WTC11 (cell line): ENCODE measurements at regions not wholly inside any gene's neighbourhood (a gene's known extent, or its start where the extent isn't known, plus 50 kb on each side); places are given as distances from the start of the nearest gene placed in this dataset.

Source experiments
- ATAC-seq: fragments of 200-7000 bp; cut with Tn5 transposase; 2 replicates; pipeline ENCODE4 v1.10.0; 2021; ENCODE audit warnings: mild to moderate bottlenecking, moderate library complexity
- CTCF ChIA-PET: fragments of 300-600 bp; sonication (Branson Sonifier 250); formaldehyde crosslinking; loops from one replicate; lab custom pipeline; 2021; ENCODE audit warnings: antibody characterized with exemption; lab: Charles Lee
- POLR2A ChIA-PET: fragments of 350-600 bp; sonication (Branson Sonifier 250); formaldehyde crosslinking; loops from one replicate; lab custom pipeline; 2021; ENCODE audit warnings: antibody characterized with exemption; lab: Charles Lee
- DNase-seq: peaks from one replicate; pipeline ENCODE4 v3.0.0; 2021; ENCODE audit warnings: low spot score
- H3K27ac Mint-ChIP-seq: 2 replicates; pipeline ENCODE4 v1.8.0; 2021; ENCODE audit warnings: mixed read lengths
- H3K27me3 Mint-ChIP-seq: 2 replicates; pipeline ENCODE4 v1.8.0; 2021; ENCODE audit warnings: low read depth, mild to moderate bottlenecking, moderate library complexity, mixed read lengths
- H3K36me3 Mint-ChIP-seq: 2 replicates; pipeline ENCODE4 v1.8.0; 2021; ENCODE audit warnings: mixed read lengths
- H3K4me1 Mint-ChIP-seq: 2 replicates; pipeline ENCODE4 v1.8.0; 2022; ENCODE audit warnings: mixed read lengths
- H3K4me3 Mint-ChIP-seq: 2 replicates; pipeline ENCODE4 v1.8.0; 2021; ENCODE audit warnings: mild to moderate bottlenecking, moderate library complexity, mixed read lengths
- H3K9me3 Mint-ChIP-seq: 2 replicates; pipeline ENCODE4 v1.8.0; 2021; ENCODE audit warnings: mixed read lengths
- ATF6 ChIP-seq: sonication (generic); formaldehyde crosslinking; IDR thresholded peaks from 2 replicates; pipeline ENCODE4 v1.8.1; 2023; ENCODE audit warnings: mild to moderate bottlenecking, missing genetic modification reagents
- CREM ChIP-seq: sonication (generic); formaldehyde crosslinking; IDR thresholded peaks from 2 replicates; pipeline ENCODE4 v1.8.1; 2022; ENCODE audit warnings: mild to moderate bottlenecking, missing genetic modification reagents, moderate library complexity
- E2F1 ChIP-seq: sonication (generic); formaldehyde crosslinking; IDR thresholded peaks from 2 replicates; pipeline ENCODE4 v1.8.0; 2022; ENCODE audit warnings: mild to moderate bottlenecking, missing genetic modification reagents
- ELF4 ChIP-seq: sonication (generic); formaldehyde crosslinking; IDR thresholded peaks from 2 replicates; pipeline ENCODE4 v1.8.1; 2022; ENCODE audit warnings: low read depth, mild to moderate bottlenecking, moderate library complexity, missing genetic modification reagents
- FOXK1 ChIP-seq: sonication (generic); formaldehyde crosslinking; IDR thresholded peaks from 2 replicates; pipeline ENCODE4 v1.8.0; 2022; ENCODE audit warnings: mild to moderate bottlenecking, moderate library complexity, missing genetic modification reagents
- GTF2I ChIP-seq: fragments of 250-450 bp; sonication (Bioruptor Pico); conservative IDR thresholded peaks from 2 replicates; pipeline ENCODE4 v1.4.0; 2021; ENCODE audit warnings: mild to moderate bottlenecking
- HMGXB4 ChIP-seq: sonication (generic); formaldehyde crosslinking; IDR thresholded peaks from 2 replicates; pipeline ENCODE4 v1.8.1; 2023; ENCODE audit warnings: mild to moderate bottlenecking, moderate library complexity, missing genetic modification reagents
- KAT7 ChIP-seq: sonication (generic); formaldehyde crosslinking; IDR thresholded peaks from 2 replicates; pipeline ENCODE4 v1.8.1; 2023; ENCODE audit warnings: missing genetic modification reagents, mild to moderate bottlenecking, borderline replicate concordance
- NFATC4 ChIP-seq: fragments of 250-450 bp; sonication (Bioruptor Pico); IDR thresholded peaks from 2 replicates; pipeline ENCODE4 v1.9.0; 2021; ENCODE audit warnings: mild to moderate bottlenecking
- NR1H2 ChIP-seq: sonication (generic); formaldehyde crosslinking; IDR thresholded peaks from 2 replicates; pipeline ENCODE4 v1.9.0; 2021; ENCODE audit warnings: mild to moderate bottlenecking, moderate library complexity, missing genetic modification reagents
- SP1 ChIP-seq: sonication (generic); formaldehyde crosslinking; conservative IDR thresholded peaks from 2 replicates; pipeline ENCODE4 v1.8.1; 2022; ENCODE audit warnings: missing genetic modification reagents
- STAT6 ChIP-seq: sonication (generic); formaldehyde crosslinking; conservative IDR thresholded peaks from 2 replicates; pipeline ENCODE4 v1.8.1; 2023; ENCODE audit warnings: mild to moderate bottlenecking, low read depth, missing genetic modification reagents, moderate library complexity
- ZNF219 ChIP-seq: sonication (generic); formaldehyde crosslinking; IDR thresholded peaks from 2 replicates; pipeline ENCODE4 v1.8.0; 2023; ENCODE audit warnings: missing genetic modification reagents, mild to moderate bottlenecking, borderline replicate concordance
- ZNF416 ChIP-seq: fragments of 250-450 bp; sonication (Bioruptor Pico); IDR thresholded peaks from 2 replicates; pipeline ENCODE4 v1.9.0; 2021; ENCODE audit warnings: mild to moderate bottlenecking, inconsistent platforms
- ZNF512 ChIP-seq: sonication (generic); formaldehyde crosslinking; IDR thresholded peaks from 2 replicates; pipeline ENCODE4 v1.8.1; 2022; ENCODE audit warnings: missing genetic modification reagents, borderline replicate concordance

- ATAC-seq (no peak), DNase-seq (no peak)
- peaks cover 68% of the 10 kb centered on the region for H3K4me1 Mint-ChIP-seq
- peaks cover 9% of the 10 kb centered on the region for H3K9me3 Mint-ChIP-seq
- CTCF ChIA-PET = no interaction called here
- no peaks in the 10 kb centered on the region for H3K27me3 Mint-ChIP-seq
- TF ChIP-seq ZNF219 (CRISPR knock-in tag) (no peak), E2F1 (CRISPR knock-in tag) (no peak), ELF4 (no peak), NR1H2 (CRISPR knock-in tag) (no peak), ZNF416 (CRISPR knock-in tag) (no peak), FOXK1 (no peak), CREM (CRISPR knock-in tag) (no peak), KAT7 (CRISPR knock-in tag) (no peak), STAT6 (CRISPR knock-in tag) (no peak), NFATC4 (CRISPR knock-in tag) (no peak), SP1 (CRISPR knock-in tag) (no peak), ZNF512 (CRISPR knock-in tag) (no peak), GTF2I (CRISPR knock-in tag) (no peak), HMGXB4 (CRISPR knock-in tag) (no peak), ATF6 (CRISPR knock-in tag) (no peak)
- H3K36me3 Mint-ChIP-seq = peaks cover 5% of the 10 kb centered on the region; the same call in 1 of the 2 replicates
- no peak overlapping the region for H3K4me3 Mint-ChIP-seq
- H3K27ac Mint-ChIP-seq = peak overlapping the region; percentile 42; the same call in 1 of the 2 replicates
- POLR2A ChIA-PET = no interaction called here
These were observed 268.5 kb upstream of the MARCKS start for GRCh38 chr6:113588646-113589045.
